B cell (primary cell): ENCODE measurements at regions not wholly inside any gene's neighbourhood (a gene's known extent, or its start where the extent isn't known, plus 50 kb on each side); places are given as distances from the start of the nearest gene placed in this dataset.

ENCODE experiments used
- CTCF ChIP-seq: fragments of 200-600 bp; IDR thresholded peaks from one replicate; pipeline ENCODE4 v1.8.0; 2022; ENCODE audit warnings: antibody characterized with exemption, mild to moderate bottlenecking
- EZH2 ChIP-seq: IDR thresholded peaks from 2 replicates; pipeline ENCODE4 v1.6.1; 2012; ENCODE audit warnings: borderline replicate concordance, low read depth, mild to moderate bottlenecking, moderate library complexity, low read length; ENCODE audit not compliant: insufficient read depth, poor library complexity, severe bottlenecking

DNA sequence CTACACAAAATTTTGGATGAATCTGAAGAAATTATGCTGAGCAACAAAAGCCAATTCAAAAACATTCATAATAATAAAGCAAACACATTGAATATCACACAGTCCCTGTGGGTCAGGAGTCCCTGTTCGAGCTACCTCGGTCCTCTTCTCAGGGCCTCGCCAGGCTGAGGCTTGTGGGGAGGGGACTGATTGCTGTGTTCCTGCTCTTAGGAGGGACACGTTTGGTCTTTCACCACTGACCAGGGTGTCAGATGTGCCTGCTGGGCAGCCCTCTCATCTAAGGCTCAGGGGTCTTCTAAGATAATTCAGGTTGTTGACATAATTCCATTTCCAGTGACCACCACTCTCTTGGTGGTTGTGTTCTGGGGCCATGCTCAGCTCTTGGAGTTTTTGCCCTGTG is 233.8 kb upstream of the PPP2R2D start:
- TF ChIP-seq CTCF (no peak), EZH2 (no peak)
